MCF 10A (cell line): ENCODE measurements at regions not wholly inside any gene's neighbourhood (a gene's known extent, or its start where the extent isn't known, plus 50 kb on each side); places are given as distances from the start of the nearest gene placed in this dataset.

Experiments
- BruUV-seq: library from RNA; stranded (reverse); fragments of 400-500 nt; replicated peaks from 2 replicates; lab custom pipeline; 2021; lab: Mats Ljungman, UMichigan
- CTCF ChIA-PET: fragments of 300-600 bp; sonication (Branson Sonifier 250); formaldehyde crosslinking; extraction: SDS; loops from one replicate; lab custom pipeline; 2021; ENCODE audit warnings: antibody characterized with exemption, inconsistent platforms; lab: Yijun Ruan, JAX
- POLR2A ChIA-PET: fragments of 300-600, 350-650 bp; sonication (Branson Sonifier 250); formaldehyde crosslinking; extraction: SDS; loops from one replicate; lab custom pipeline; 2020; ENCODE audit warnings: antibody characterized with exemption, inconsistent platforms; lab: Yijun Ruan, JAX
- DNase-seq: peaks from one replicate; pipeline ENCODE4 v3.0.0-alpha.2; 2018; ENCODE audit not compliant: unreplicated experiment
- H3K27ac Mint-ChIP-seq: one replicate; pipeline ENCODE4 v1.8.0; 2022; ENCODE audit warnings: mild to moderate bottlenecking, low read depth, mixed read lengths; ENCODE audit not compliant: unreplicated experiment
- H3K27me3 Mint-ChIP-seq: one replicate; pipeline ENCODE4 v1.8.0; 2022; ENCODE audit warnings: mixed read lengths; ENCODE audit not compliant: insufficient read depth, unreplicated experiment
- H3K36me3 Mint-ChIP-seq: one replicate; pipeline ENCODE4 v1.8.0; 2022; ENCODE audit warnings: mild to moderate bottlenecking, moderate library complexity, mixed read lengths; ENCODE audit not compliant: insufficient read depth, unreplicated experiment
- H3K4me1 Mint-ChIP-seq: one replicate; pipeline ENCODE4 v1.8.0; 2022; ENCODE audit warnings: mixed read lengths; ENCODE audit not compliant: insufficient read depth, unreplicated experiment
- H3K4me3 Mint-ChIP-seq: one replicate; pipeline ENCODE4 v1.8.0; 2022; ENCODE audit warnings: mild to moderate bottlenecking, moderate library complexity, mixed read lengths; ENCODE audit not compliant: unreplicated experiment
- H3K9me3 Mint-ChIP-seq: one replicate; pipeline ENCODE4 v1.8.0; 2022; ENCODE audit warnings: mixed read lengths; ENCODE audit not compliant: unreplicated experiment
- CTCF ChIP-seq: fragments of 200-600 bp; IDR thresholded peaks from one replicate; pipeline ENCODE4 v1.8.0; 2022; ENCODE audit warnings: antibody characterized with exemption, mild to moderate bottlenecking; ENCODE audit not compliant: unreplicated experiment
- intact Hi-C: fragments of 100-400 bp; cut with micrococcal nuclease; formaldehyde crosslinking; loops from 2 replicates; pipeline ENCODE4 v1.14.1; 2022

- DNase-seq = no peak
- Mint-ChIP-seq H3K4me3 (no peak overlapping the region), H3K36me3 (no peaks in the 10 kb centered on the region), H3K27ac (no peak overlapping the region), H3K9me3 (no peaks in the 10 kb centered on the region), H3K27me3 (no peaks in the 10 kb centered on the region), H3K4me1 (no peaks in the 10 kb centered on the region)
- POLR2A ChIA-PET = no interaction called here
- BruUV-seq = no TSS peak
- TF ChIP-seq CTCF = no peak
- intact Hi-C loops = no loop called here
- CTCF ChIA-PET = no interaction called here
These were observed 270.6 kb downstream of the DCAF12L2 start for GRCh38 chrX:125895518-125895917.

GRCh38 chrX:125926295-125926694 lies 239.8 kb downstream of the DCAF12L2 start:
- intact Hi-C loops = no loop called here
- no peak for TF ChIP-seq CTCF
- H3K4me1 Mint-ChIP-seq = no peaks in the 10 kb centered on the region
- DNase-seq = no peak
- no TSS peak for BruUV-seq
- H3K9me3 Mint-ChIP-seq = peaks cover 21% of the 10 kb centered on the region
- no peaks in the 10 kb centered on the region for H3K27me3 Mint-ChIP-seq
- H3K4me3 Mint-ChIP-seq = no peak overlapping the region
- POLR2A ChIA-PET = no interaction called here
- H3K36me3 Mint-ChIP-seq = peaks cover 5% of the 10 kb centered on the region
- no peak overlapping the region for H3K27ac Mint-ChIP-seq
- CTCF ChIA-PET = interaction anchor here (0.6 kb wide), 2 partner anchors 670 to 777 kb away, joined by 3 read pairs; no protein-coding TSS in a partner anchor

- no peak for TF ChIP-seq CTCF
- no peak for DNase-seq
- Mint-ChIP-seq H3K36me3 (no peaks in the 10 kb centered on the region), H3K27ac (no peak overlapping the region), H3K4me1 (no peaks in the 10 kb centered on the region), H3K27me3 (no peaks in the 10 kb centered on the region), H3K9me3 (peaks cover 13% of the 10 kb centered on the region), H3K4me3 (no peak overlapping the region)
- ChIA-PET POLR2A (no interaction called here), CTCF (no interaction called here)
- intact Hi-C loops = no loop called here
- no TSS peak for BruUV-seq
These were observed 225.1 kb downstream of the DCAF12L2 start for GRCh38 chrX:125940985-125941384.

GRCh38 chrX:125947501-125947900 lies 218.6 kb downstream of the DCAF12L2 start:
- CTCF ChIA-PET = no interaction called here
- DNase-seq = peak; percentile 3
- no TSS peak for BruUV-seq
- H3K27ac Mint-ChIP-seq = no peak overlapping the region
- intact Hi-C loops = no loop called here
- TF ChIP-seq CTCF = no peak
- H3K4me3 Mint-ChIP-seq = no peak overlapping the region
- H3K36me3 Mint-ChIP-seq = no peaks in the 10 kb centered on the region
- peaks cover 24% of the 10 kb centered on the region for H3K9me3 Mint-ChIP-seq
- H3K27me3 Mint-ChIP-seq = no peaks in the 10 kb centered on the region
- no peaks in the 10 kb centered on the region for H3K4me1 Mint-ChIP-seq
- POLR2A ChIA-PET = no interaction called here
